ENCODE measurements at regions not wholly inside any gene's neighbourhood (a gene's known extent, or its start where the extent isn't known, plus 50 kb on each side); places are given as distances from the start of the nearest gene placed in this dataset.

GRCh38 chr7:46710927-46711326, 789.9 kb upstream of the IGFBP3 start:
- TF ChIP-seq, protein P1, sequence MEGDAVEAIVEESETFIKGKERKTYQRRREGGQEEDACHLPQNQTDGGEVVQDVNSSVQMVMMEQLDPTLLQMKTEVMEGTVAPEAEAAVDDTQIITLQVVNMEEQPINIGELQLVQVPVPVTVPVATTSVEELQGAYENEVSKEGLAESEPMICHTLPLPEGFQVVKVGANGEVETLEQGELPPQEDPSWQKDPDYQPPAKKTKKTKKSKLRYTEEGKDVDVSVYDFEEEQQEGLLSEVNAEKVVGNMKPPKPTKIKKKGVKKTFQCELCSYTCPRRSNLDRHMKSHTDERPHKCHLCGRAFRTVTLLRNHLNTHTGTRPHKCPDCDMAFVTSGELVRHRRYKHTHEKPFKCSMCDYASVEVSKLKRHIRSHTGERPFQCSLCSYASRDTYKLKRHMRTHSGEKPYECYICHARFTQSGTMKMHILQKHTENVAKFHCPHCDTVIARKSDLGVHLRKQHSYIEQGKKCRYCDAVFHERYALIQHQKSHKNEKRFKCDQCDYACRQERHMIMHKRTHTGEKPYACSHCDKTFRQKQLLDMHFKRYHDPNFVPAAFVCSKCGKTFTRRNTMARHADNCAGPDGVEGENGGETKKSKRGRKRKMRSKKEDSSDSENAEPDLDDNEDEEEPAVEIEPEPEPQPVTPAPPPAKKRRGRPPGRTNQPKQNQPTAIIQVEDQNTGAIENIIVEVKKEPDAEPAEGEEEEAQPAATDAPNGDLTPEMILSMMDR (IDR thresholded peaks at IDR 0.05; ENCODE audit: low read depth, low read length): no peak

GRCh38 chr7:46707973-46708372, 786.9 kb upstream of the IGFBP3 start:
- TF ChIP-seq, protein P1 (IDR thresholded peaks at IDR 0.05; ENCODE audit: low read depth, low read length): no peak
- H3K4me3 ChIP-seq (ENCODE audit: low read depth, low read length): no peak overlapping the region

More at GRCh38 chr7:46710927-46711326, 789.9 kb upstream of the IGFBP3 start:
- H3K4me3 ChIP-seq (ENCODE audit: low read depth, low read length): no peak overlapping the region

- TF ChIP-seq, protein P1 (IDR thresholded peaks at IDR 0.05; ENCODE audit: low read depth, low read length): no peak
- H3K4me3 ChIP-seq (ENCODE audit: low read depth, low read length): no peak overlapping the region
Observed at GRCh38 chr7:46705386-46706255, 784.5 kb upstream of the IGFBP3 start.

DNA sequence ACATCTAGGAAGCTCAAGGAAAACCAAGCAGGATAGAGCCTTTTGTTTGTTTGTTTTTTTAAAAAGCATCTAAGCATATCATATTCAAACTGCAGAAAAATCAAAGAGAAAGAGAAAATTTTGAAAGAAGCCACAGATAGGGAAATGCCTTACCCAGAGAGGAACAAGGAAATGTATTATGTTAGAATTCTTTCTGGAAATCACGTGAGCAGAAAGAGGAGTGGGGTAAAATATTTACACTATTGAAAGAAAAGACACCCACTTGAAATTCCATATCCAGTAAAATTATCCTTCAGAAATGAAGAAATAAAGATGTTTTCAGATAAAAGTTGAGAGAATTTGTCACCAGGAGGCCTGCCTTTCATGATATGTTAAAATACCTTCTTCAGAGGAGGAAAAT, 775.7 kb upstream of the IGFBP3 start:
- H3K4me3 ChIP-seq (ENCODE audit: low read depth, low read length): no peak overlapping the region
- TF ChIP-seq, protein P1 (IDR thresholded peaks at IDR 0.05; ENCODE audit: low read depth, low read length): no peak

DNA sequence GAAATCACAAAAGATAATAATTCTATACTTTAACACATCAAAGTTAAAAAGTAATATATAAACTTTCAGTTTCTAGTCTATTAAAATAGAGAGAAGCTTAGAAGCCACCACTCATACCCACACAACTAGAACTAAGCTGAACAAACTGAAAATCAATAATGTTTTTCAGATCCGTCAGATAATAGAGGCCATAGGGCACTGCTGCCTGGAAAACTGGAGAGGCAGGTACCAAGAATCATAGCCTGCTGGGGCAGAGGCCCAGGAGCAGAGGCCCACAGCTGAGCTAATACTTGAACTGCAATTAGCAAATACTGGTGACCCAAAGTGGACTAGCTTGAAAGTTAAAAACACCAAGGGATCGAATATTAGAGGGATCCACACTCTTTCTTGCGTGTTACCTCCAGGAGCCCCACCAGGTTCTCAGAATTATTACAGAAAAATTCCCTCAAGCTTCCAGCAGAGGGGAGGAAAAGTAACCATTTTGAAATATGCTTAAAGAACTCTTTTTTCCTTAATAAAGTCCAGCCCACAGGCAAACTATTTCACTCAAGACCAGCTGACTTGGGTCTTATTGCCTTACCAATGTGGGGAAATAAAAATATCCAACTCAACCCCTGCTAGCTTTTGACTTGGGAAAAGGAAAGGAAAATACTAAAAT, 774.1 kb upstream of the IGFBP3 start:
- TF ChIP-seq, protein P1 (IDR thresholded peaks at IDR 0.05; ENCODE audit: low read depth, low read length): no peak; the same call in 1 of the 2 replicates
- no peak overlapping the region for H3K4me3 ChIP-seq (ENCODE audit: low read depth, low read length)

GRCh38 chr7:46694058-46694457, 773.0 kb upstream of the IGFBP3 start:
- TF ChIP-seq, protein P1 (IDR thresholded peaks at IDR 0.05; ENCODE audit: low read depth, low read length): no peak
- H3K4me3 ChIP-seq (ENCODE audit: low read depth, low read length): no peak overlapping the region

GRCh38 chr7:46687203-46687602, 766.1 kb upstream of the IGFBP3 start:
- no peak overlapping the region for H3K4me3 ChIP-seq (ENCODE audit: low read depth, low read length)

More at GRCh38 chr7:46687203-46687602, 766.1 kb upstream of the IGFBP3 start:
- TF ChIP-seq, protein P1 (IDR thresholded peaks at IDR 0.05; ENCODE audit: low read depth, low read length): no peak

All from WI38 (cell line).